ENCODE measurements at regions not wholly inside any gene's neighbourhood (a gene's known extent, or its start where the extent isn't known, plus 50 kb on each side); places are given as distances from the start of the nearest gene placed in this dataset.

GRCh38 chr1:221621683-221622082 lies 120.2 kb downstream of the DUSP10 start:
- Histone ChIP-seq H3K4me3 (ENCODE audit: low read length) (no peak overlapping the region), H3K36me3 (ENCODE audit: control insufficient read depth, insufficient read depth, low read length) (no peaks in the 10 kb centered on the region), H3K27ac (ENCODE audit: low read length) (no peak overlapping the region), H3K9me3 (ENCODE audit: control insufficient read depth, insufficient read depth, low read length) (no peaks in the 10 kb centered on the region), H3K27me3 (ENCODE audit: control insufficient read depth, insufficient read depth, low read length) (no peaks in the 10 kb centered on the region), H3K4me1 (ENCODE audit: control insufficient read depth, insufficient read depth, low read length) (no peaks in the 10 kb centered on the region)
- Mint-ChIP-seq H3K36me3 (no peaks in the 10 kb centered on the region), H3K9me3 (no peaks in the 10 kb centered on the region), H3K27ac (no peak overlapping the region), H3K27me3 (ENCODE audit: low read depth in 2 of 2) (peaks cover 2 to 18% of the 10 kb centered on the region in 2 donors), H3K4me3 (no peak overlapping the region), H3K4me1 (peaks cover 4 to 5% of the 10 kb centered on the region in 2 donors)
- WGBS (ENCODE audit: insufficient coverage): 96% methylated on average over 2 of the region's 2 CpGs
- ATAC-seq (no peak), DNase-seq (no peak)
- intact Hi-C loops (cut with micrococcal nuclease): no loop called here
- no peak for TF ChIP-seq CTCF (IDR thresholded peaks at IDR 0.05)

- Mint-ChIP-seq H3K27ac (no peak overlapping the region), H3K36me3 (no peaks in the 10 kb centered on the region), H3K4me3 (no peak overlapping the region), H3K27me3 (ENCODE audit: low read depth in 2 of 2) (peaks cover 2 to 20% of the 10 kb centered on the region in 2 donors), H3K9me3 (no peaks in the 10 kb centered on the region), H3K4me1 (peaks cover 4 to 5% of the 10 kb centered on the region in 2 donors)
- H3K4me1 ChIP-seq (ENCODE audit: control insufficient read depth, insufficient read depth, low read length): no peaks in the 10 kb centered on the region
- no peak overlapping the region for H3K4me3 ChIP-seq (ENCODE audit: low read length)
- intact Hi-C loops (cut with micrococcal nuclease): no loop called here
- H3K9me3 ChIP-seq (ENCODE audit: control insufficient read depth, insufficient read depth, low read length): no peaks in the 10 kb centered on the region
- DNase-seq (no peak), ATAC-seq (no peak)
- H3K27ac ChIP-seq (ENCODE audit: low read length): no peak overlapping the region
- 92% methylated on average over 2 of the region's 2 CpGs for WGBS (ENCODE audit: insufficient coverage)
- TF ChIP-seq CTCF (IDR thresholded peaks at IDR 0.05): no peak
- H3K36me3 ChIP-seq (ENCODE audit: control insufficient read depth, insufficient read depth, low read length): no peaks in the 10 kb centered on the region
- no peaks in the 10 kb centered on the region for H3K27me3 ChIP-seq (ENCODE audit: control insufficient read depth, insufficient read depth, low read length)
Measured at GRCh38 chr1:221622389-221622788, 119.5 kb downstream of the DUSP10 start.

- Histone ChIP-seq H3K4me3 (ENCODE audit: low read length) (no peak overlapping the region), H3K9me3 (ENCODE audit: control insufficient read depth, insufficient read depth, low read length) (no peaks in the 10 kb centered on the region), H3K4me1 (ENCODE audit: control insufficient read depth, insufficient read depth, low read length) (no peaks in the 10 kb centered on the region), H3K36me3 (ENCODE audit: control insufficient read depth, insufficient read depth, low read length) (no peaks in the 10 kb centered on the region), H3K27ac (ENCODE audit: low read length) (no peak overlapping the region), H3K27me3 (ENCODE audit: control insufficient read depth, insufficient read depth, low read length) (no peaks in the 10 kb centered on the region)
- Mint-ChIP-seq H3K27me3 (ENCODE audit: low read depth in 2 of 2) (peaks cover 2 to 13% of the 10 kb centered on the region in 2 donors), H3K4me1 (peaks cover 4 to 5% of the 10 kb centered on the region in 2 donors), H3K27ac (no peak overlapping the region), H3K4me3 (no peak overlapping the region), H3K36me3 (no peaks in the 10 kb centered on the region), H3K9me3 (no peaks in the 10 kb centered on the region)
- TF ChIP-seq CTCF (IDR thresholded peaks at IDR 0.05): no peak
- ATAC-seq (no peak), DNase-seq (no peak)
- intact Hi-C loops (cut with micrococcal nuclease): no loop called here
Measured at GRCh38 chr1:221625026-221625425, 116.9 kb downstream of the DUSP10 start.

DNA sequence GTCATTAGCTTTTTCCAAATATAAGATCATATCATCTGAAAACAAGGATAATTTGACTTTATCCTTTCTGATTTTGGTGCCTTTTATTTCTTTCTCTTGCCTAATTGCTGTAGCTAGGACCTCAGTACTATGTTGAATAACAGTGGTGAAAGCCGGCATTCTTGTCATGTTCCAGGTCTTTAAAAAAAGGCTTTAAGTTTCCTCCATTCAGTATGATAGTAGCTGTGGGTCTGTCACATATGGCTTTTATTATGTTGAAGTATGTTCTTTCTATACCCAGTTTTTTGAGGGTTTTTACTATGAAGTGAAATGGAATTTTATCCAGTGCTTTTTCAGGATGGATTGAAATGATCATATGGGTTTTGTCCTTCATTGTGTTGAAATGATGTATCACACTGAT lies 115.8 kb downstream of the DUSP10 start:
- intact Hi-C loops (cut with micrococcal nuclease): no loop called here
- WGBS (ENCODE audit: insufficient coverage): 100% methylated on average over 1 of the region's 1 CpG
- H3K27me3 ChIP-seq (ENCODE audit: control insufficient read depth, insufficient read depth, low read length): no peaks in the 10 kb centered on the region
- TF ChIP-seq CTCF (IDR thresholded peaks at IDR 0.05): no peak
- DNase-seq (no peak), ATAC-seq (no peak)
- Mint-ChIP-seq H3K36me3 (no peaks in the 10 kb centered on the region), H3K27ac (no peak overlapping the region), H3K4me3 (no peak overlapping the region), H3K9me3 (no peaks in the 10 kb centered on the region), H3K4me1 (peaks cover 2 to 3% of the 10 kb centered on the region in 2 donors), H3K27me3 (ENCODE audit: low read depth in 2 of 2) (peaks cover 2 to 13% of the 10 kb centered on the region in 2 donors)
- no peak overlapping the region for H3K27ac ChIP-seq (ENCODE audit: low read length)
- no peak overlapping the region for H3K4me3 ChIP-seq (ENCODE audit: low read length)
- no peaks in the 10 kb centered on the region for H3K9me3 ChIP-seq (ENCODE audit: control insufficient read depth, insufficient read depth, low read length)
- no peaks in the 10 kb centered on the region for H3K36me3 ChIP-seq (ENCODE audit: control insufficient read depth, insufficient read depth, low read length)
- no peaks in the 10 kb centered on the region for H3K4me1 ChIP-seq (ENCODE audit: control insufficient read depth, insufficient read depth, low read length)

Measured in natural killer cell (primary cell).